H1 (cell line): ENCODE measurements at regions not wholly inside any gene's neighbourhood (a gene's known extent, or its start where the extent isn't known, plus 50 kb on each side); places are given as distances from the start of the nearest gene placed in this dataset.
"Not testable (repeated sequence)": the region's sequence is repeated elsewhere in the genome, so short reads cannot be mapped to it uniquely, and the experiment has no call there.

ENCODE experiments used
- CTCF ChIA-PET: fragments of 300-600 bp; sonication (Branson Sonifier 250); formaldehyde crosslinking; loops from one replicate; lab custom pipeline; 2021; ENCODE audit not compliant: partially characterized antibody; lab: Charles Lee
- POLR2A ChIA-PET: fragments of 300-600 bp; sonication (Branson Sonifier 250); formaldehyde crosslinking; loops from one replicate; lab custom pipeline; 2021; ENCODE audit warnings: inconsistent platforms; ENCODE audit not compliant: partially characterized antibody; lab: Charles Lee
- DNase-seq, 2 experiments: peaks; one replicate each; pipeline versions ENCODE4 v3.0.0 to v3.0.0-alpha.2; 2010 to 2022; ENCODE audit warnings: low spot score in 2 of 2, low read depth in 1 of 2, mixed read lengths in 1 of 2
- FAIRE-seq: peaks from 2 replicates; lab custom pipeline; 2011; peaks lifted over from hg19 to GRCh38; lab: Jason Lieb, UNC
- H2AFZ ChIP-seq: 2 replicates; pipeline ENCODE4 v1.8.1; 2012; ENCODE audit warnings: low read length, inconsistent platforms
- H2AK5ac ChIP-seq: 2 replicates; pipeline ENCODE4 v1.6.1; 2013; ENCODE audit warnings: low read depth, low read length
- H2BK120ac ChIP-seq: replicated peaks from 2 replicates; pipeline ENCODE3; 2013; ENCODE audit warnings: low read depth, low read length, inconsistent platforms
- H2BK12ac ChIP-seq: 2 replicates; pipeline ENCODE4 v1.6.1; 2013; ENCODE audit warnings: low read depth, low read length
- H2BK15ac ChIP-seq: 2 replicates; pipeline ENCODE4 v1.6.1; 2013; ENCODE audit warnings: low read length
- H2BK20ac ChIP-seq: 2 replicates; pipeline ENCODE4 v1.6.1; 2013; ENCODE audit warnings: low read length
- H2BK5ac ChIP-seq: 2 replicates; pipeline ENCODE4 v1.6.1; 2013; ENCODE audit warnings: low read depth, low read length
- H3K14ac ChIP-seq: 2 replicates; pipeline ENCODE4 v1.6.1; 2013; ENCODE audit warnings: inconsistent platforms; ENCODE audit not compliant: insufficient read length
- H3K18ac ChIP-seq: 2 replicates; pipeline ENCODE4 v1.6.1; 2013; ENCODE audit warnings: low read length; ENCODE audit errors: extremely low read depth
- H3K23ac ChIP-seq: 2 replicates; pipeline ENCODE4 v1.6.1; 2013; ENCODE audit warnings: inconsistent platforms; ENCODE audit not compliant: insufficient read length
- H3K23me2 ChIP-seq: 2 replicates; pipeline ENCODE4 v1.6.1; 2013; ENCODE audit warnings: low read depth, low read length
- H3K27ac ChIP-seq: 2 replicates; pipeline ENCODE4 v1.6.1; 2011; ENCODE audit warnings: low read depth, low read length, inconsistent platforms
- H3K27me3 ChIP-seq, 4 experiments: replicated peaks in 1 of 4; 1 replicate in 1 of 4; 2 replicates in 3 of 4; pipeline versions ENCODE4 v1.6.1 to v1.8.1; 2011 to 2013; ENCODE audit warnings: low read length in 3 of 4, mild to moderate bottlenecking in 3 of 4, inconsistent platforms in 2 of 4, mixed read lengths in 2 of 4, moderate library complexity in 1 of 4; ENCODE audit not compliant: control insufficient read depth in 3 of 4, insufficient read depth in 3 of 4; ENCODE audit errors: extremely low read depth in 1 of 4
- H3K36me3 ChIP-seq, 4 experiments: 2 replicates each; pipeline versions ENCODE4 v1.6.1 to v1.8.1; 2011 to 2013; ENCODE audit warnings: mild to moderate bottlenecking in 4 of 4, low read length in 3 of 4, moderate library complexity in 2 of 4, control low read depth in 1 of 4, inconsistent platforms in 1 of 4; ENCODE audit not compliant: insufficient read depth in 4 of 4, control insufficient read depth in 2 of 4
- H3K4ac ChIP-seq: replicated peaks from 2 replicates; pipeline ENCODE3; 2013; ENCODE audit warnings: low read length, low read depth, mixed read lengths, inconsistent platforms; ENCODE audit not compliant: insufficient read length
- H3K4me1 ChIP-seq, 4 experiments: replicated peaks in 1 of 4; 1 replicate in 1 of 4; 2 replicates in 3 of 4; pipeline versions ENCODE4 v1.6.1 to v1.8.1; 2011 to 2013; ENCODE audit warnings: low read length in 3 of 4, inconsistent platforms in 2 of 4, mixed read lengths in 1 of 4; ENCODE audit not compliant: insufficient read depth in 4 of 4, control insufficient read depth in 3 of 4
- H3K4me2 ChIP-seq, 2 experiments: 2 replicates each; pipeline versions ENCODE4 v1.6.1 to v1.8.1; 2011 to 2013; ENCODE audit warnings: low read depth in 2 of 2, low read length in 2 of 2, control low read depth in 1 of 2, inconsistent platforms in 1 of 2, mild to moderate bottlenecking in 1 of 2; ENCODE audit not compliant: insufficient read depth in 1 of 2
- H3K4me3 ChIP-seq, 4 experiments: fragments of 200-600, 300-600 bp in 1 of 4; sonication (generic), shearing (Covaris generic), sonication (Bioruptor Twin) in 1 of 4; 2 replicates each; pipeline versions ENCODE4 v1.5.1 to v1.8.1; 2011 to 2016; ENCODE audit warnings: low read length in 4 of 4, low read depth in 3 of 4, control low read depth in 2 of 4, inconsistent platforms in 2 of 4, mild to moderate bottlenecking in 2 of 4, mixed read lengths in 1 of 4, moderate library complexity in 1 of 4; ENCODE audit not compliant: insufficient read depth in 2 of 4; ENCODE audit errors: extremely low read depth in 1 of 4
- H3K56ac ChIP-seq: replicated peaks from 2 replicates; pipeline ENCODE3; 2013; ENCODE audit warnings: low read depth, mild to moderate bottlenecking, mixed read lengths, low read length, inconsistent platforms; ENCODE audit not compliant: insufficient read length
- H3K79me1 ChIP-seq: 2 replicates; pipeline ENCODE4 v1.6.1; 2013; ENCODE audit warnings: low read depth, low read length, control low read depth
- H3K79me2 ChIP-seq, 2 experiments: 2 replicates each; pipeline versions ENCODE4 v1.6.1 to v1.8.1; 2012 to 2013; ENCODE audit warnings: low read length in 2 of 2, mild to moderate bottlenecking in 2 of 2, inconsistent platforms in 1 of 2; ENCODE audit not compliant: insufficient read depth in 2 of 2, control insufficient read depth in 1 of 2
- H3K9ac ChIP-seq, 4 experiments: replicated peaks in 1 of 4; 1 replicate in 1 of 4; 2 replicates in 3 of 4; pipeline versions ENCODE4 v1.6.1 to v1.8.1; 2011 to 2013; ENCODE audit warnings: low read depth in 3 of 4, low read length in 3 of 4, control low read depth in 2 of 4, mild to moderate bottlenecking in 2 of 4, moderate library complexity in 2 of 4, inconsistent platforms in 1 of 4; ENCODE audit errors: extremely low read depth in 1 of 4
- H3K9me3 ChIP-seq, 2 experiments: 2 replicates each; pipeline versions ENCODE4 v1.6.1 to v1.8.1; 2012 to 2013; ENCODE audit warnings: mild to moderate bottlenecking in 2 of 2, moderate library complexity in 2 of 2, control low read depth in 1 of 2, inconsistent platforms in 1 of 2, low read depth in 1 of 2, low read length in 1 of 2, mixed read lengths in 1 of 2; ENCODE audit not compliant: insufficient read depth in 2 of 2
- H4K20me1 ChIP-seq, 2 experiments: replicated peaks in 1 of 2; 2 replicates each; pipeline versions ENCODE3 to v1.8.1; 2011 to 2013; ENCODE audit warnings: inconsistent platforms in 2 of 2, low read length in 2 of 2, mild to moderate bottlenecking in 1 of 2; ENCODE audit not compliant: insufficient read depth in 2 of 2, control insufficient read depth in 1 of 2
- H4K5ac ChIP-seq: 2 replicates; pipeline ENCODE4 v1.6.1; 2013; ENCODE audit warnings: low read length, low read depth, mixed read lengths, inconsistent platforms; ENCODE audit not compliant: insufficient read length
- H4K8ac ChIP-seq: 2 replicates; pipeline ENCODE4 v1.8.0; 2013; ENCODE audit warnings: mild to moderate bottlenecking, moderate library complexity, low read length, inconsistent platforms; ENCODE audit not compliant: insufficient read depth; ENCODE audit errors: extremely low read depth
- H4K91ac ChIP-seq: replicated peaks from 2 replicates; pipeline ENCODE3; 2013; ENCODE audit warnings: low read length, mixed read lengths, inconsistent platforms; ENCODE audit not compliant: insufficient read length
- ASH2L ChIP-seq: fragments of 200-600, 300-600 bp; sonication (generic); IDR thresholded peaks from one replicate; pipeline ENCODE4 v1.7.1; 2017; ENCODE audit warnings: low read length
- WGBS, 2 experiments: shearing (Covaris generic) in 1 of 2; methylation state at CpG; one replicate each; pipeline versions ENCODE4 v1.1.6 to v1.1.7; 2013 to 2015; ENCODE audit warnings: low lambda C conversion rate in 2 of 2, mixed read lengths in 2 of 2, inconsistent platforms in 1 of 2, low coverage in 1 of 2, missing lambda C conversion rate in 1 of 2; ENCODE audit not compliant: insufficient replicate concordance in 2 of 2, insufficient coverage in 1 of 2, insufficient read length in 1 of 2; ENCODE audit errors: extremely low coverage in 1 of 2, missing lambda C conversion rate in 1 of 2; 5-methylcytosine and 5-hydroxymethylcytosine counted together

- not testable (repeated sequence) for H2BK12ac ChIP-seq
These were observed 403.3 kb downstream of the MBD2 start for GRCh38 chr18:53821141-53821540.

More at GRCh38 chr18:53821141-53821540, 403.3 kb downstream of the MBD2 start:
- peak in 1 of 2 experiments; percentile 47 for DNase-seq
- H4K5ac ChIP-seq, H3K36me3 ChIP-seq, H3K9ac ChIP-seq, H3K4ac ChIP-seq, H2BK120ac ChIP-seq, H3K23me2 ChIP-seq, H4K8ac ChIP-seq, H4K20me1 ChIP-seq, H3K18ac ChIP-seq, H3K56ac ChIP-seq, H3K9me3 ChIP-seq, H2BK15ac ChIP-seq, H3K4me1 ChIP-seq, H2BK20ac ChIP-seq, H3K27me3 ChIP-seq, FAIRE-seq, H3K79me2 ChIP-seq, H3K4me3 ChIP-seq, H2AK5ac ChIP-seq, H4K91ac ChIP-seq, H3K27ac ChIP-seq, H3K23ac ChIP-seq, H3K79me1 ChIP-seq, H2BK5ac ChIP-seq, H3K14ac ChIP-seq, POLR2A ChIA-PET: not testable (repeated sequence)
- CTCF ChIA-PET, result interaction anchor here (0.7 kb wide), 1 partner anchor 298 kb away, joined by 3 read pairs; no protein-coding TSS in a partner anchor
- 47% methylated on average over 1 of the region's 1 CpG; no CpG with 5 or more reads in 1 of the 2 experiments for WGBS, 2 experiments
- Histone ChIP-seq H2AFZ (peak overlapping the region; percentile 85), H3K4me2 (peak overlapping the region; percentile 20 to 53; a peak in 3 of 4 replicates)
- TF ChIP-seq ASH2L, result peak; percentile 58
